Fibroblast of pulmonary artery (primary cell): ENCODE measurements at regions not wholly inside any gene's neighbourhood (a gene's known extent, or its start where the extent isn't known, plus 50 kb on each side); places are given as distances from the start of the nearest gene placed in this dataset.

Source experiments
- DNase-seq: peaks from one replicate; pipeline ENCODE4 v3.0.0-alpha.2; 2010; ENCODE audit warnings: low read depth
- H3K4me3 ChIP-seq: replicated peaks from 2 replicates; pipeline ENCODE4 v1.5.1; 2011; ENCODE audit warnings: low read depth, mild to moderate bottlenecking, control low read depth, low read length, moderate library complexity
- TF ChIP-seq, protein P1 (sequence below): IDR thresholded peaks from 2 replicates; pipeline ENCODE4 v1.5.1; 2011; ENCODE audit warnings: mild to moderate bottlenecking, control low read depth, low read length, inconsistent platforms; ENCODE audit errors: missing control alignments

DNA sequence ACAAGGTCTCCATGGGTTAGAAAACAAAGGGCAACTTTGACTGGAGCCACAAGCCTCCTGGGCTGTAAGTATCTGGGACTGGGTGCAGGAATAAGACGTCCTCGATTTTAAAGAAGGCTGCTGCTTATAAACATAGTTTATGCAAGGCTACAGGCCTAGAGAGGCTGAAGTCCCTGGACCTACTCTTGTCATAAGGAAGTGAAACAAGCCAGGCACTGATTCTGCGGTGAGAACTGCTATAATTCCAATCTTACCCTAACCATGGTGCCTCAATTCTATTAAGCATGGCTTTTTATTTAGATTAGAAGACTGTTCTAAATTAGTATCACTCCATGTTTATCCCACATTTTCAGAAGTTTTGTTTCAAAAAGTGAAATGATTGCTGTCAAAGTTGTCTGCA, 777.6 kb downstream of the PLOD2 start:
- DNase-seq, result no peak
- no peak overlapping the region for H3K4me3 ChIP-seq
- TF ChIP-seq, protein P1, sequence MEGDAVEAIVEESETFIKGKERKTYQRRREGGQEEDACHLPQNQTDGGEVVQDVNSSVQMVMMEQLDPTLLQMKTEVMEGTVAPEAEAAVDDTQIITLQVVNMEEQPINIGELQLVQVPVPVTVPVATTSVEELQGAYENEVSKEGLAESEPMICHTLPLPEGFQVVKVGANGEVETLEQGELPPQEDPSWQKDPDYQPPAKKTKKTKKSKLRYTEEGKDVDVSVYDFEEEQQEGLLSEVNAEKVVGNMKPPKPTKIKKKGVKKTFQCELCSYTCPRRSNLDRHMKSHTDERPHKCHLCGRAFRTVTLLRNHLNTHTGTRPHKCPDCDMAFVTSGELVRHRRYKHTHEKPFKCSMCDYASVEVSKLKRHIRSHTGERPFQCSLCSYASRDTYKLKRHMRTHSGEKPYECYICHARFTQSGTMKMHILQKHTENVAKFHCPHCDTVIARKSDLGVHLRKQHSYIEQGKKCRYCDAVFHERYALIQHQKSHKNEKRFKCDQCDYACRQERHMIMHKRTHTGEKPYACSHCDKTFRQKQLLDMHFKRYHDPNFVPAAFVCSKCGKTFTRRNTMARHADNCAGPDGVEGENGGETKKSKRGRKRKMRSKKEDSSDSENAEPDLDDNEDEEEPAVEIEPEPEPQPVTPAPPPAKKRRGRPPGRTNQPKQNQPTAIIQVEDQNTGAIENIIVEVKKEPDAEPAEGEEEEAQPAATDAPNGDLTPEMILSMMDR, result no peak

- TF ChIP-seq, protein P1, result no peak
- DNase-seq, result no peak
- no peak overlapping the region for H3K4me3 ChIP-seq
These were observed 776.7 kb downstream of the PLOD2 start for GRCh38 chr3:145384307-145384706.

DNA sequence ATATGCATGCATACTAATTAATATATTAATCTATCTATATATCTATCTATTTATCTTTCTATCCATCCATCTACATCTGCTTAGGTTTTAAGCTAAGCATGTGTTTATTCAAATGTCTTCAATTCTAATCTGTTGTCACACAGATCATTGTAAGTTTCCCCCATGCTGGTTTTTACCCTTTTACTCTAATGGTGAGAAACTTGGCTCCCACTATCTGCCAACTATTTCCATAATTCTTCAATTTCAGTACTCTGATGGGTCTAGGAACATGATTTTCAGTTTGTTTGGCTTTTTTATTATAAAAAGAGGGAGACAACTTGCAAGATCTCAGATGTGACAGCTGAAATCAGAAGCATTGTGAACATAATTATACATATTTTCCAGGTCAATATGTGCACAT, 773.8 kb downstream of the PLOD2 start:
- DNase-seq, result no peak
- TF ChIP-seq, protein P1, result no peak
- no peak overlapping the region for H3K4me3 ChIP-seq

GRCh38 chr3:145395421-145395820, 765.6 kb downstream of the PLOD2 start:
- no peak for DNase-seq
- TF ChIP-seq, protein P1, result no peak
- no peak overlapping the region for H3K4me3 ChIP-seq

GRCh38 chr3:145411605-145412004, 749.4 kb downstream of the PLOD2 start:
- no peak overlapping the region for H3K4me3 ChIP-seq
- DNase-seq, result no peak
- TF ChIP-seq, protein P1, result no peak

DNA sequence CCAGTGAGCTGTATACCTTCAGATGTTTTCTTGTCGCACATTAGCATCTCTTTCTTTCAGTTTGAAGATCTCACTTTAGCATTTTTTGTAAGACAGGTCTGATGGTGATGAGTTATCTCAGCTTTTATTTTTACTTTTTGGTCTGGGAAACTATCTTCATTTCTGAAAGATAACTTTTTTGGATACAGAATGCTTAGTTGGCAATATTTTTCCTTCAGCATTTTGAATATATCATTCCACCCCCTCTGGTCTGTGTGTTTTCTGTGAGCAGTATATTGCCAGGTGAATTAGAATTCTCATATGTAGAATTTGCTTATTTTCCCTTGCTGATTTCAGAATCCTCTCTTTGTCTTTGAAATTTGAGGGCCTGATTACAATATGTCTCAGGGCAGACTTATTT, 743.3 kb downstream of the PLOD2 start:
- no peak for DNase-seq
- H3K4me3 ChIP-seq, result no peak overlapping the region
- TF ChIP-seq, protein P1, result no peak

DNA sequence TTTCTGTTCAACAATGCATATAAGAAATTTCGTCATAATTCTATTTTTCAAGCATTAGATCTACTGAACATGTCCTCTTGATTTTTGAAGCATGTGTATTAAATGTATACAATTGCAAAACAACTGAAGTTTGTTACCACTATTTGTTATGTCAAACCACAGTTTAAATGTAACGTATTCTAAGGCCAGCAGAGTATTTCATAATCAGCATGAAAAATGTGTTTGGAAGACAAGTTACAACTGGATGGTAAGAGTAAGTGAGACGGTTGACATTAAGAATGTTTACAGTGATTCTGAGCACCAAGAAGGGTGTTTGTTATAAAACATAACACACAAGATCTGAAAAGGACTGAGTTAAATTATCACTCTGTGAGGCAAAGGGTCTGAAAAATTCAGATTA, 738.4 kb downstream of the PLOD2 start:
- H3K4me3 ChIP-seq, result no peak overlapping the region
- TF ChIP-seq, protein P1, result no peak
- DNase-seq, result no peak
